IMR-90 (cell line): ENCODE measurements at regions not wholly inside any gene's neighbourhood (a gene's known extent, or its start where the extent isn't known, plus 50 kb on each side); places are given as distances from the start of the nearest gene placed in this dataset.

Source experiments
- CEBPB ChIP-seq: IDR thresholded peaks from 2 replicates; pipeline ENCODE4 v1.6.1; 2012; ENCODE audit warnings: low read depth, low read length, improper control_type of control experiment
- MAZ ChIP-seq: IDR thresholded peaks from 2 replicates; pipeline ENCODE4 v1.6.1; 2012; ENCODE audit warnings: low read depth, mild to moderate bottlenecking, low read length, improper control_type of control experiment, moderate library complexity, borderline replicate concordance
- POLR2A ChIP-seq: IDR thresholded peaks from 2 replicates; pipeline ENCODE4 v1.6.1; 2012; ENCODE audit warnings: mild to moderate bottlenecking, low read depth, low read length
- RAD21 ChIP-seq: IDR thresholded peaks from 2 replicates; pipeline ENCODE4 v1.6.1; 2012; ENCODE audit warnings: low read length, improper control_type of control experiment
- TF ChIP-seq, protein P1 (sequence below): conservative IDR thresholded peaks from 2 replicates; pipeline ENCODE4 v1.5.1; 2012; ENCODE audit warnings: mild to moderate bottlenecking, low read depth, low read length, improper control_type of control experiment
- TF ChIP-seq, protein P2 (sequence below): fragments of 150-350 bp; IDR thresholded peaks from 2 replicates; pipeline ENCODE4 v1.6.1; 2017; ENCODE audit warnings: mild to moderate bottlenecking, antibody characterized with exemption, low read length, low read depth

DNA sequence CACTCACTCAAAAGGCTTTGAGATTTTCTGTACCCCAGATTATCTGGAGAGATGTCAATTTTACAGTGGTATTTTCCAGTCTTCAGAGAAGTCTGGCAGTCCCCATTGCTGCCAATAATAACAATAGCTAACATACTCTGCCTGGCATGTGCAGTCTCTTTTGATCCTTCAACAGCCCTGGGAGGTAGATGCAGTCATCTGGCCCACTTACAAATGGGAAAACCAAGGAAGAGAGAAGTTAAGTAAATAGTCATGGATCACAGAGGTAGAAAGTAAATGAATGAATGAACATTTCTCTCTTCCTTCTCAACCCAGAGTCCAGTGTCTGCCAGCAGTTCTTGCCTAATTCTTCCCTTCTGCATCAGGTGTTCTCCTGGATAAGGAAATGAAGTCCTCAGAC is 113.0 kb upstream of the EDNRA start:
- TF ChIP-seq, protein P1, sequence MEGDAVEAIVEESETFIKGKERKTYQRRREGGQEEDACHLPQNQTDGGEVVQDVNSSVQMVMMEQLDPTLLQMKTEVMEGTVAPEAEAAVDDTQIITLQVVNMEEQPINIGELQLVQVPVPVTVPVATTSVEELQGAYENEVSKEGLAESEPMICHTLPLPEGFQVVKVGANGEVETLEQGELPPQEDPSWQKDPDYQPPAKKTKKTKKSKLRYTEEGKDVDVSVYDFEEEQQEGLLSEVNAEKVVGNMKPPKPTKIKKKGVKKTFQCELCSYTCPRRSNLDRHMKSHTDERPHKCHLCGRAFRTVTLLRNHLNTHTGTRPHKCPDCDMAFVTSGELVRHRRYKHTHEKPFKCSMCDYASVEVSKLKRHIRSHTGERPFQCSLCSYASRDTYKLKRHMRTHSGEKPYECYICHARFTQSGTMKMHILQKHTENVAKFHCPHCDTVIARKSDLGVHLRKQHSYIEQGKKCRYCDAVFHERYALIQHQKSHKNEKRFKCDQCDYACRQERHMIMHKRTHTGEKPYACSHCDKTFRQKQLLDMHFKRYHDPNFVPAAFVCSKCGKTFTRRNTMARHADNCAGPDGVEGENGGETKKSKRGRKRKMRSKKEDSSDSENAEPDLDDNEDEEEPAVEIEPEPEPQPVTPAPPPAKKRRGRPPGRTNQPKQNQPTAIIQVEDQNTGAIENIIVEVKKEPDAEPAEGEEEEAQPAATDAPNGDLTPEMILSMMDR: no peak
- TF ChIP-seq MAZ (no peak), RAD21 (no peak), POLR2A (no peak), CEBPB (no peak)
- TF ChIP-seq, protein P2, sequence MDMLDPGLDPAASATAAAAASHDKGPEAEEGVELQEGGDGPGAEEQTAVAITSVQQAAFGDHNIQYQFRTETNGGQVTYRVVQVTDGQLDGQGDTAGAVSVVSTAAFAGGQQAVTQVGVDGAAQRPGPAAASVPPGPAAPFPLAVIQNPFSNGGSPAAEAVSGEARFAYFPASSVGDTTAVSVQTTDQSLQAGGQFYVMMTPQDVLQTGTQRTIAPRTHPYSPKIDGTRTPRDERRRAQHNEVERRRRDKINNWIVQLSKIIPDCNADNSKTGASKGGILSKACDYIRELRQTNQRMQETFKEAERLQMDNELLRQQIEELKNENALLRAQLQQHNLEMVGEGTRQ: no peak
